Stomach (tissue), 8 donors: ENCODE measurements at regions not wholly inside any gene's neighbourhood (a gene's known extent, or its start where the extent isn't known, plus 50 kb on each side); places are given as distances from the start of the nearest gene placed in this dataset.

ENCODE experiments used
- DNase-seq, 2 donors: peaks; one replicate each; pipeline versions ENCODE4 v3.0.0 to v3.0.0-alpha.2; 2013 to 2019
- H3K27ac ChIP-seq, 5 donors: fragments of 200-600 bp in 4 of 5; sonication (generic) in 4 of 5; one replicate each; pipeline ENCODE4 v1.5.1; 2013 to 2019; ENCODE audit warnings: mild to moderate bottlenecking in 1 of 5, moderate library complexity in 1 of 5
- H3K27me3 ChIP-seq, 3 donors: fragments of 200-600 bp; sonication (generic); one replicate each; pipeline ENCODE4 v1.5.1; 2017 to 2019; ENCODE audit warnings: mixed run types in 1 of 3
- H3K36me3 ChIP-seq, 4 donors: fragments of 200-600 bp; sonication (generic); 1 replicate in 3 of 4; 2 replicates in 1 of 4; pipeline ENCODE4 v1.5.1; 2016 to 2019
- H3K4me1 ChIP-seq, 4 donors: fragments of 200-600 bp; sonication (generic); one replicate each; pipeline ENCODE4 v1.5.1; 2016 to 2019
- H3K4me3 ChIP-seq, 4 donors: fragments of 200-600 bp; sonication (generic) in 3 of 4; one replicate each; pipeline ENCODE4 v1.5.1; 2016 to 2019; ENCODE audit warnings: mild to moderate bottlenecking in 1 of 4
- H3K9me3 ChIP-seq, 4 donors: fragments of 200-600 bp; sonication (generic); one replicate each; pipeline ENCODE4 v1.5.1; 2016 to 2019
- EP300 ChIP-seq: sonication (generic); formaldehyde crosslinking; IDR thresholded peaks from one replicate; pipeline ENCODE4 v1.6.1; 2017; ENCODE audit warnings: antibody characterized with exemption
- POLR2A ChIP-seq, 4 donors: fragments of 450-650 bp; IDR thresholded peaks; one replicate each; pipeline ENCODE4 v1.6.1; 2016; ENCODE audit warnings: antibody characterized with exemption in 4 of 4, control low read depth in 2 of 4, mild to moderate bottlenecking in 1 of 4, moderate library complexity in 1 of 4
- POLR2AphosphoS5 ChIP-seq, 3 donors: sonication (generic); formaldehyde crosslinking; IDR thresholded peaks; one replicate each; pipeline ENCODE4 v1.6.1; 2016; ENCODE audit warnings: antibody characterized with exemption in 3 of 3
- WGBS, 5 donors: extraction: QIAGEN DNeasy Blood & Tissue Kit in 3 of 5; methylation state at CpG; one replicate each; pipeline versions ENCODE4 v1.1.5 to v1.1.7; 2013 to 2018; 5-methylcytosine and 5-hydroxymethylcytosine counted together
- intact Hi-C: fragments of 100-400 bp; cut with DNase I; formaldehyde crosslinking; loops from one replicate; pipeline ENCODE4 v1.15.1; 2023; ENCODE audit warnings: low total_unique reads
- TF ChIP-seq, protein P1 (sequence below), 7 experiments: fragments of 450-650 bp in 4 of 7; fragments of 200-600 bp in 3 of 7; sonication (generic) in 3 of 7; IDR thresholded peaks; one replicate each; pipeline ENCODE4 v1.5.1; 2016 to 2019; ENCODE audit warnings: antibody characterized with exemption in 7 of 7, control low read depth in 2 of 7, mild to moderate bottlenecking in 1 of 7
- donor health status: healthy with polysubstance abuse.
- donor health status: Bipolar disorder and iron deficiency.
- donor health status: healthy.

DNA sequence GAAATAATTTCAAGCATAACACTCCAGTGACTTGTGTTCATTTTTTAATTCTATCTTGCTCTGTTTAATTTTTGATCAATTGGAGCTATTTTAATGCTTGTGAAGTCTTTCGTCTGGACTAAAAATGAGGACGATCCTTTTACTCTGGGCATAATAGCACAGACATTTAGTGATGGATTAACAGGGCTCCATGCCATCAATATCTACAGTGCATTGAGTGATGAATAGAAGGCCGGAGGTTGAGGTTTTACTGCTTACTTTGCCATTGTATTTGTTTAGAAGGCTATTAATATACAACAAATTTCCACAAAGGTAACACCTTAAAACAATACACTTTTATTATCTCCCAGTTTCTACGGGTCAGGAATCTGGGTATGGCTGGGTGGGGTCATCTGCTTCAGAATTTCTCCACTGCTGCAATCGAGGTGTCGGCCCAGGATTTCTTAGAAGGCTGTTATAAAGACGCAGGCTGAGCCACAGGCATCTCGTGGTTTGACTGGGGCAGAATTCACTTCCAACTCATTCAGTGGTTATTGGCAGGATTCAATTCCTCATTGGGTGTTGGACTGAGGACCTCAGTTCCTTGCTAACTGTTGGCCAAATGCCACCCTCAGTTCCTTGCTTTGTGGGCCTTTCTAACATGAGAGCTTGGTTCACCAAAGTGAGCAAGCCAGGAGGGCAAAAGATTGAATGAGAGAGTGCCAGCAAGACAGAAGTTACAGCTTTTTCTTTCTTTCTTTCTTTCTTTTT is 265.4 kb upstream of the VLDLR start:
- Histone ChIP-seq H3K27ac (no peak overlapping the region), H3K9me3 (no peaks in the 10 kb centered on the region), H3K27me3 (no peaks in the 10 kb centered on the region), H3K36me3 (no peaks in the 10 kb centered on the region), H3K4me3 (no peak overlapping the region), H3K4me1 (no peaks in the 10 kb centered on the region)
- 75 to 84% (median 77%) methylated on average over 8 of the region's 8 CpGs for WGBS, 5 donors
- DNase-seq = no peak
- intact Hi-C loops = no loop called here
- TF ChIP-seq POLR2AphosphoS5 (IDR thresholded peaks at IDR 0.05) = no peak
- TF ChIP-seq, protein P1, sequence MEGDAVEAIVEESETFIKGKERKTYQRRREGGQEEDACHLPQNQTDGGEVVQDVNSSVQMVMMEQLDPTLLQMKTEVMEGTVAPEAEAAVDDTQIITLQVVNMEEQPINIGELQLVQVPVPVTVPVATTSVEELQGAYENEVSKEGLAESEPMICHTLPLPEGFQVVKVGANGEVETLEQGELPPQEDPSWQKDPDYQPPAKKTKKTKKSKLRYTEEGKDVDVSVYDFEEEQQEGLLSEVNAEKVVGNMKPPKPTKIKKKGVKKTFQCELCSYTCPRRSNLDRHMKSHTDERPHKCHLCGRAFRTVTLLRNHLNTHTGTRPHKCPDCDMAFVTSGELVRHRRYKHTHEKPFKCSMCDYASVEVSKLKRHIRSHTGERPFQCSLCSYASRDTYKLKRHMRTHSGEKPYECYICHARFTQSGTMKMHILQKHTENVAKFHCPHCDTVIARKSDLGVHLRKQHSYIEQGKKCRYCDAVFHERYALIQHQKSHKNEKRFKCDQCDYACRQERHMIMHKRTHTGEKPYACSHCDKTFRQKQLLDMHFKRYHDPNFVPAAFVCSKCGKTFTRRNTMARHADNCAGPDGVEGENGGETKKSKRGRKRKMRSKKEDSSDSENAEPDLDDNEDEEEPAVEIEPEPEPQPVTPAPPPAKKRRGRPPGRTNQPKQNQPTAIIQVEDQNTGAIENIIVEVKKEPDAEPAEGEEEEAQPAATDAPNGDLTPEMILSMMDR (IDR thresholded peaks at IDR 0.05) = no peak
- no peak for TF ChIP-seq EP300
- TF ChIP-seq POLR2A (IDR thresholded peaks at IDR 0.05) = no peak

DNA sequence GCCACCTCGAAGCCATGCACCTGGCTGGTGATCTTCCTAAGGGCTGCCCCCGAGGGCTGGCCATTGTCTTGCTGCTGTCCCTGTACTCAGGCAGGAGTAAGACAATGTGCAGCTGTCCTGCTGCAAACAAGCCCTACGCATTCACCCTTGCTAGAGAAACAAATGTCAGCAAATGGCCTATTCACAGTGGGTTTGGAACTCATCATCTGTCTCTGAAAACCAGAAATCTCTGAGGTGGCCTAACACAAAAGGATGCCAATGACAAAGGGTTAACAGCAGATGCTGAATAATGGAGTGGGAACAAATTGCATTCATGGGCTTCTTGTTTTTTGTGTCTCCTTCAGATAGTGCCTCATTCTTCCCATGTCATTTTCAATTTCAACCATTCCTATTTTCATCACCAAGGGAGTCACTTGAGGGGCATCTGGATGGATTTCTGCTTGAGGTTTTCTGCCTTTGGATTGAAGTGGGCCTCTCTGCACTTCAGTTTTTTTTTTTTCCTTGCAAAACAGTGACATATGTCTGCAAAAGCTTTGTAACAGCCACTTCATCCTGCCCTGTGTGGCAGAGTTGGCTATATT is 261.6 kb upstream of the VLDLR start:
- Histone ChIP-seq H3K27me3 (no peaks in the 10 kb centered on the region), H3K4me1 (no peaks in the 10 kb centered on the region), H3K36me3 (no peaks in the 10 kb centered on the region), H3K4me3 (no peak overlapping the region), H3K9me3 (no peaks in the 10 kb centered on the region), H3K27ac (no peak overlapping the region)
- DNase-seq = no peak
- TF ChIP-seq, protein P1 (IDR thresholded peaks at IDR 0.05) = no peak
- no peak for TF ChIP-seq POLR2AphosphoS5 (IDR thresholded peaks at IDR 0.05)
- TF ChIP-seq POLR2A (IDR thresholded peaks at IDR 0.05) = no peak
- TF ChIP-seq EP300 = no peak
- intact Hi-C loops = no loop called here
- WGBS, 5 donors = 58 to 82% (median 69%) methylated on average over 3 of the region's 3 CpGs

DNA sequence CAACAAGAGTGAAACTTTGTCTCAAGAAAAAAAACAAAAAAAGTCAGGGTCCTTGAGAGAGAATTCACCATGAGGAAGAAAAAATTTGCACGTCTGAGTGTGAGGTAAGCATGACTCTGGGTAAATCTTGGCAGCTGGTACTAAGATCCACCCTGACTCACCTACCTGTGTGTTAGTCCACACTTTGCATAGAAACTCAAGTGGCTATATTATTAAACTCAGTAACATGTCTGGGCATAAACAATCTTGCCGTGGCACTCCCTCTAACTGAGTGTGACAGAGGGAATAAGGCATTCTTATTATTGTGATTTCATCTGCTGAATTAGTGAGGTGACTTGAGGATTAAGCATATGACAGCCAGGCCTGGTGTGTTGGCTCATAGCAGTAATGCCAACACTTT is 259.4 kb upstream of the VLDLR start:
- no peaks in the 10 kb centered on the region for H3K9me3 ChIP-seq
- intact Hi-C loops = no loop called here
- no peak for DNase-seq
- TF ChIP-seq POLR2A (IDR thresholded peaks at IDR 0.05) (no peak), POLR2AphosphoS5 (IDR thresholded peaks at IDR 0.05) (no peak)
- no peaks in the 10 kb centered on the region for H3K4me1 ChIP-seq
- no peaks in the 10 kb centered on the region for H3K36me3 ChIP-seq
- H3K4me3 ChIP-seq = no peak overlapping the region
- H3K27ac ChIP-seq = no peak overlapping the region
- 69 to 85% (median 80%) methylated on average over 2 of the region's 2 CpGs for WGBS, 5 donors
- no peaks in the 10 kb centered on the region for H3K27me3 ChIP-seq

DNA sequence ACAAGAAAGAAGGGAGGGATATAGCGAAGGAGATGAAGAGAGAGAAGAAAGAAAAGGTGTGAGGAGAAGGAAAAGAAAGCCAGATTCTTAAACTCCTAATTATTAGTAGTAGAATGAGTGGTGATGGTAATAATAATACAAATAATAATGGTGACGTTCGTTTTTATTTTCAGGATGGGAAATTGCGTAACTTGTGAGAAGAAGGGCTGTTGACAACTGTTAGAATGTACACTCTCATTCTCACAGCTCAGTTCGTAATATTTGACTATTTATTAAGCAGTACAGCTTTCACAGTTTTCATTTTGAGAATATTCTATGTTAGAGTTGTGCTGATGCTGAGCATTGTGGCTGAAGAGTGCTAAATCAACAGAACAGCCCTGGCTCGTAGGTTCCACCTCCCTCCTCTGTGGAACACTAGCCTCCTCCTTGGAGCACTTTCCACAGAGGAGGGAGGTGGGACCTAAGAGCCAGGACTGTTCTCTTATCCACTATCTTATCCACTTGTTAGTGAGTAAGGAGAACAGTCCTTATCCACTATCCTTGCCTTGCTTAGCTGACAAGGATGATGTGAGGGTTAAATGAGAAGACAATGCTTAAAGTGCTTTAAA is 258.3 kb upstream of the VLDLR start:
- Histone ChIP-seq H3K27ac (no peak overlapping the region), H3K4me1 (no peaks in the 10 kb centered on the region), H3K27me3 (no peaks in the 10 kb centered on the region), H3K4me3 (no peak overlapping the region), H3K36me3 (no peaks in the 10 kb centered on the region), H3K9me3 (no peaks in the 10 kb centered on the region)
- 72 to 80% (median 78%) methylated on average over 6 of the region's 6 CpGs for WGBS, 5 donors
- intact Hi-C loops = no loop called here
- DNase-seq = no peak
- TF ChIP-seq EP300 = no peak
- TF ChIP-seq, protein P1 (IDR thresholded peaks at IDR 0.05) = no peak
- no peak for TF ChIP-seq POLR2A (IDR thresholded peaks at IDR 0.05)
- no peak for TF ChIP-seq POLR2AphosphoS5 (IDR thresholded peaks at IDR 0.05)
